ENCODE measurements at regions not wholly inside any gene's neighbourhood (a gene's known extent, or its start where the extent isn't known, plus 50 kb on each side); places are given as distances from the start of the nearest gene placed in this dataset.
A peak's percentile ranks its signal among the peaks of the same experiment; 100 is the strongest.

DNA sequence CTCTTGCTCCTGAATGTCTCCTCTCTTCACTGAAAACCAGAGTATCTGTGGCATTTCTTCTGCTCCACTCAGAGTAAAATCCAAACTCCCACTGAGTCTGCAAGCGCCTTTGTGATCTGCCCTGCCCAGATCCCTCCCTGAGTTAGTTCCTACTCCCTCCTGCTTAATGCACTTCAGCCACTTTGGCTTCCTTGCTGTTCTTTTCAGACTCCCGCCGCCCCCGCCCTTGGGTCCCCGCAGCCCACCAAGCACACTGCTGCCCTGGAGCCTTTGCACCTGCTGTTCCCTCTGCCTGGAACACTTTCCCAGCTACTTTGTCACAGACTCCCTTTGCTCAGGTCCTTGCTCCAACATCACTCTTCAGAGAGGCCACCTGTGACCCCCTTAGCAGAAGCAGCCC, 127.2 kb upstream of the SLC25A48 start:
- in situ Hi-C loops (cut with MboI; ENCODE audit: low pct_unique_long_range_greater_than_20kb in 2 of 9, low sequenced_read_pairs in 9 of 9, unreplicated experiment in 9 of 9) = no loop called here
- ATAC-seq (replicated peaks in 6 of 8) = no peak
- WGBS, 10 experiments = 54 to 100% (median 96%) methylated on average over 1 to 4 of the region's 5 CpGs; no CpG with 5 or more reads in 5 of the 10 experiments
- Histone ChIP-seq H3K27ac (no peak overlapping the region), H3K4me3 (no peak overlapping the region), H3K4me1 (replicated peaks in 1 of 2) (peaks cover 17% of the 10 kb centered on the region in 2 donors)

DNA sequence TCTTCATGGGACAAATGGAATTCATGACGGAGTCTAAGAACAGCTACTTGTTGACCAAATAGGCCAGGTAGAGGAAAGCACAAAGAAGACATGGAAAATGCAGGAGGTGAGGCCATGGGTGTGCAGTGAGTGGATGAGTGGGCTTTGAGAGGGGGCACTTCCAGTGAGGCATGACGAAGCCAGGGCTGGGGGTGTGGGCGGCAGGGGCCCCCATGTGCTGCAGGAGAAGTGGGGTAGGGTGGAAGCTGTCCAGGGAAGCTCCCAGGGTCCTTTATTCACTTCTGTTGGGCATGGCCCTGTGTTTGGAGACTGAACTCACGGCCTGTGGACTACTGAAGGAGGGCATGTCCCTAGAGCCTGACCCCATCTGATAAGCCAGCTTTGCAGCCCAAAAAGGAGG, 127.6 kb upstream of the SLC25A48 start:
- 78 to 90% methylated on average over 2 of the region's 4 CpGs; no CpG with 5 or more reads in 8 of the 10 experiments for WGBS, 10 experiments
- Histone ChIP-seq H3K27ac (no peak overlapping the region), H3K4me3 (no peak overlapping the region), H3K4me1 (replicated peaks in 1 of 2) (peaks cover 17% of the 10 kb centered on the region in 2 donors)
- in situ Hi-C loops (cut with MboI; ENCODE audit: low pct_unique_long_range_greater_than_20kb in 2 of 9, low sequenced_read_pairs in 9 of 9, unreplicated experiment in 9 of 9) = no loop called here
- no peak for ATAC-seq (replicated peaks in 6 of 8)

DNA sequence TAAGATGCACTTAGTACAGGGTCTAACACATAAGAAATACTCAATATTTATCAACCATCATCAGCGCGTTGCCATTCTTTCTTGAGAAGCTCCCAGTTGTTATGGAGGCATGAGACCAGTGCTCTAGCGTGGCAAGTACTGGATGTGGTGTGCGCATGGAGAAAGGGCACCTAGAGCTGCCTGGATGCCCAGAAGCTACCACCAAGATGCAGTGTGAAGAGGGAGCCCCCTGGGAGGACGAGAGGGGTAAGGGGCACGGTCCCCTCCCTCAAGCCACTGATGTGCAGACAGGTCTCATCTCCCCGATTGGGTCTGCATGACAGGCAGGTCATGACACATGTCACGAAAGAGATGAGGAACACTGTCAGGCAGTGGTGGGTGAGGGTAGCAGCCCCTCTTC, 127.7 kb upstream of the CXCL14 start:
- 80 to 100% (median 95%) methylated on average over 1 to 4 of the region's 8 CpGs; no CpG with 5 or more reads in 3 of the 10 experiments for WGBS, 10 experiments
- Histone ChIP-seq H3K27ac (no peak overlapping the region), H3K4me1 (replicated peaks in 1 of 2) (peaks cover 17% of the 10 kb centered on the region in 2 donors), H3K4me3 (no peak overlapping the region)
- in situ Hi-C loops (cut with MboI; ENCODE audit: low pct_unique_long_range_greater_than_20kb in 2 of 9, low sequenced_read_pairs in 9 of 9, unreplicated experiment in 9 of 9) = no loop called here
- no peak for ATAC-seq (replicated peaks in 6 of 8)

DNA sequence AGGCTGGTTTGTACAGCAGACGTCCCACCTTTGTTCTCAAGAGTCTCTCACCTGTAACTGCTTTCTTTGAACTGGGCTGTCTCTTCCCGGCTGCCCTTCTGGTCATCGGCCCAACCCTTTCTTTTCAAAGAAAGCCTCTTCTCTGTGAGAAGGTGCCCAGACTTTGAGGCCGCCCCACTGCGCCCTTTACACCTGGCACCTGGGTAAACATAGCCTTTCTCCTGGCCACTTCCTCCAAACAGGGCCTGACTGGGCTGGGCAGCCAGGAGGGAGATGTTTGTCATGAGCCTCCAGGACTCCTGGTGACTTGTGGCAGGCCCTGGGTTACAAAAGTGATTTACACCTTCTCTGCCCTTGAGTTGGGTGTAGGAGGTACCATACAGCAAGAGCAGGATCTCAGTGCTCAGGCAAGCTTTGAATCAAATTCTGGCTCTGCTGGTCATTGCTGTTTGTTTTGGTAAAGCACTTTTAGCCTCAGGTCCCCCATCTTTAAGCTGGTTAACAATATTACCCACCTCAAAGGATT, 127.2 kb upstream of the CXCL14 start:
- WGBS, 10 experiments = 80 to 100% (median 100%) methylated on average over 1 to 2 of the region's 5 CpGs; no CpG with 5 or more reads in 7 of the 10 experiments
- H3K4me1 ChIP-seq (replicated peaks in 1 of 2) = peaks cover 17% of the 10 kb centered on the region in 2 donors
- in situ Hi-C loops (cut with MboI; ENCODE audit: low pct_unique_long_range_greater_than_20kb in 2 of 9, low sequenced_read_pairs in 9 of 9, unreplicated experiment in 9 of 9) = no loop called here
- ATAC-seq (replicated peaks in 6 of 8) = no peak
- no peak overlapping the region for H3K4me3 ChIP-seq
- no peak overlapping the region for H3K27ac ChIP-seq

DNA sequence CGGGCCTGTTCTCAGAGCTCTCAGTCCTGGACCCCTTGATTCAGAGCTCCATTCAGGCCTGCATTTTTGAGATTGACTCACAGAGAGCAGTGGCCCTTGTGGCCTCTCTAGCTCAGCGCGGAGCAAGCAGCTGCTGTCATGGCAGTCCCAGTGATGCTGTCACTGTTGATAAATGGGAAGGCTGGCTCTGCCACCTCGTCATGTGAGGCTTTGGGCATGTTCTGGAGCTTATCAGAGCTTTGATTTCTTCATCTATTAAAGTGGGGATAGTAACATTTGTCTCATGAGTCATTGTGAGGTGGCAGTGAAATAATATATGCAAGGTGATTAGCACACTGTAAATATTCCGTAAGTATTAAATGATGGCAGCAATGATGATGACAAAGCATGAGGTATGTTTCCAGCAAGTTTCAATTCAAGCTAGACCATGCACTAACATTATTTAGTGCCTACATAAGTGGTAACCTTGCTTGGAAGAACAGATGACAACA, 126.4 kb upstream of the CXCL14 start:
- peak; percentile 23 to 97 (median 92) for ATAC-seq (replicated peaks in 6 of 8)
- Histone ChIP-seq H3K27ac (peak overlapping the region in 1 of 2 donors; percentile 64), H3K4me3 (no peak overlapping the region), H3K4me1 (replicated peaks in 1 of 2) (peaks cover 14 to 17% of the 10 kb centered on the region in 2 donors)
- in situ Hi-C loops (cut with MboI; ENCODE audit: low pct_unique_long_range_greater_than_20kb in 2 of 9, low sequenced_read_pairs in 9 of 9, unreplicated experiment in 9 of 9) = no loop called here
- WGBS, 10 experiments = 0 to 49% (median 39%) methylated on average over 1 to 5 of the region's 5 CpGs; no CpG with 5 or more reads in 2 of the 10 experiments

DNA sequence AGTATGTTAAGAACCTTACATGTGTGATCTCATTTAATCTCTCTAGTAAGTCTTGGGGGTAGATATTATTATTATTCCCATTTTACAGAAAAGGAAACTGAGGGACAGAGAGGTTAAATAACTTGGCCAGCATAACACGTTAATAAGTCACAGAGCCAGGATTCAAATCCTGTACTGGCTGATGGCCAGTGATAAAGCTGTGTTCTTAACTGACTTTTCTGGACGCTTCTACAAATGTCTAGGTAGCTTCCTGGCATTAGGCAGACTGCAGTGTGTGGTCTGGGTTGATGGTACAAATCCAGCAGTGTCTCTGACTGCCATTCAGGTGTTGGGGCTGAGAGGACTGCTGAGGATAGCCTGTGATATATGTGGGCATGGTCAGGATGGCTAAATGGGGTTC, 125.8 kb upstream of the CXCL14 start:
- 25 to 100% (median 86%) methylated on average over 1 to 2 of the region's 2 CpGs; no CpG with 5 or more reads in 3 of the 10 experiments for WGBS, 10 experiments
- H3K27ac ChIP-seq = peak overlapping the region in 1 of 2 donors; percentile 64
- peak in 1 of 8 experiments; percentile 27 for ATAC-seq (replicated peaks in 6 of 8)
- in situ Hi-C loops (cut with MboI; ENCODE audit: low pct_unique_long_range_greater_than_20kb in 2 of 9, low sequenced_read_pairs in 9 of 9, unreplicated experiment in 9 of 9) = no loop called here
- H3K4me1 ChIP-seq (replicated peaks in 1 of 2) = peaks cover 10 to 17% of the 10 kb centered on the region in 2 donors
- no peak overlapping the region for H3K4me3 ChIP-seq

DNA sequence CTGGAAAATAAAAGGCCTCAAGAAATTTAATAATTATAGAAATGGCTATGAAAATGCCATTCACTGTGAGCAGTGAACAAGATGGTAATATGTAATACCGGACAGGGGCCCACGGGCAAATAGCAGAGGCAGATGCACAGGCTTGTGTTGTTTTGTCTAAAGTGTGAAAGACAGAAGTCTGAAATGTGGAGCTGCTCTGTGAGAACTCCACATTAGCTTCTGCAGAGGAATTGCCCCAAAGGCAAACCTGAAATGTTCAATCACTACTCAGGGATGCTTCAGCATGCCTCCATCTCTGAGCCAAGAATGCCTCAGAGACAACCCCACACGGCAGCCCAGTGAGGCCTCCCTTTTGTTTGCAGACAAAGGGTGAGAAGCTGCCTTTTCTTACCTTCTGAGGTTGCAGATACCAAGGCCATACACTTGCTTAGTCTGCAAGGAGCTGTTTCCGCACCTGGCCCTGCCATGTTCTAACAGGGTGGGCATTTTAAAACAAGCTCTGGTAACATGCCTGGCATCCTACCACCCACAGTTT, 124.3 kb upstream of the CXCL14 start:
- ATAC-seq (replicated peaks in 6 of 8) = no peak
- 20 to 100% (median 63%) methylated on average over 1 to 3 of the region's 4 CpGs; no CpG with 5 or more reads in 2 of the 10 experiments for WGBS, 10 experiments
- Histone ChIP-seq H3K4me1 (replicated peaks in 1 of 2) (peaks cover 9 to 17% of the 10 kb centered on the region in 2 donors), H3K27ac (no peak overlapping the region), H3K4me3 (no peak overlapping the region)
- in situ Hi-C loops (cut with MboI; ENCODE audit: low pct_unique_long_range_greater_than_20kb in 2 of 9, low sequenced_read_pairs in 9 of 9, unreplicated experiment in 9 of 9) = no loop called here

DNA sequence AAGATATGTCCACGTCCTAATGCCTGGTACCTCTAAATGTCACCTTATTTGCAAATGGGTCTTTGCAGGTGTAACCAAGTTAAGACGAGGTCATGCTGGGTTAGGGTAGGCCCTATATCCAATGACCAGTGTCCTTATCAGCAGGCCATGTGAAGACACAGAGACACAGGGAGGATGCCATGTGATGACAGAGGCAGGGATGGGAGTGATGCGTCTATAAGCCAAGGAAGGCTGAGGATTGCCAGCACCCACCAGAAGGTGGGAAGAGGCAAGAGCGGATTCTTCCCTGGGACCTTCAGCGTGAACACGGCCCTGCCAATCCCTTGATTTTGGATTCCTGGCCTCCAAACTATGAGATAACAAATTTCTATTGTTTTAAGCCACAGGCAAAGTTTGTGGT, 123.4 kb upstream of the CXCL14 start:
- no peak for ATAC-seq (replicated peaks in 6 of 8)
- in situ Hi-C loops (cut with MboI; ENCODE audit: low pct_unique_long_range_greater_than_20kb in 2 of 9, low sequenced_read_pairs in 9 of 9, unreplicated experiment in 9 of 9) = no loop called here
- no peak overlapping the region for H3K27ac ChIP-seq

DNA sequence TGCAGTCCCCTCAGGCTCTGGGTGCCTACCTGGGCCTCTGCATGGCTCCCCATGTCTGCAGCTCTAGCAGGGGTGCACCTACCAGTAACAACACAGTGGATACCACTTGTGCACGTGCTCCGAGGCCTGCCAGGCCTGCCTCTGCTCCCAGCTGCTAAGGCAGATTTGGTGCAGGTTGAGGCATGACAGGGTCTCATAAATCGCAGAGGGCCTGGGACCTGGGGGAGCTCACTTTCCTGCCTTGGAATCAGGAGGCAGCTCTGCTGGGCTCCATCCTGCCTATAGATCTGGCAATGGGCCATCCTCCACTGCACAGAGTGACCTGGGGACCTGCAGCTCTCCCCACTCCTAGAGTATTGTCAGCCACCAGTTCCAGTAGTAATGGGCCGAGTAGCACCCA, 121.9 kb upstream of the CXCL14 start:
- ATAC-seq (replicated peaks in 6 of 8) = no peak

More for the DNA sequence above, 123.4 kb upstream of the CXCL14 start:
- H3K4me3 ChIP-seq = no peak overlapping the region
- H3K4me1 ChIP-seq (replicated peaks in 1 of 2) = peaks cover 9 to 17% of the 10 kb centered on the region in 2 donors
- 0 to 98% (median 75%) methylated on average over 1 to 6 of the region's 6 CpGs; no CpG with 5 or more reads in 1 of the 10 experiments for WGBS, 10 experiments

DNA sequence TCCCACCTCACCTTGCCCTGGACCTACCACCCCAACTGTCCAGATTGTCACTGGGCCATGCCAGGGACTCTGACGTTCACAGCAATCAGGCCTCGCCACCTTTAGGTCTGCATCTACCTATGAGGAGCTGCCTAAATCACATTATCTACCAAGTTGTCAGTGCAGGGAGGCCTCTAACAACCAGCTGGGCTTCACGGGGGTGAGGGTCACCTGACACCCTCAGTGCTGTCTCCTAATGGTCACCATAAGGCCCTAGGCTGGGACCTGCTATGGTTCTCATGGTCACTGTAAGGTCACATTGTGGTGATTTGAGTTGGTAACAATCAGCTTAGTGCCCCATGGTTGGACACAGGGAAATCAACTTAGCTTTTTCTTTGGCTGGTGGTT, 119.2 kb upstream of the CXCL14 start:
- no peak overlapping the region for H3K4me3 ChIP-seq
- ATAC-seq (replicated peaks in 6 of 8) = no peak
- in situ Hi-C loops (cut with MboI; ENCODE audit: low pct_unique_long_range_greater_than_20kb in 2 of 9, low sequenced_read_pairs in 9 of 9, unreplicated experiment in 9 of 9) = no loop called here
- no peak overlapping the region for H3K27ac ChIP-seq
- peaks cover 0 to 8% of the 10 kb centered on the region in 2 donors for H3K4me1 ChIP-seq (replicated peaks in 1 of 2)
- WGBS, 10 experiments = 0 to 92% (median 55%) methylated on average over 1 to 3 of the region's 3 CpGs; no CpG with 5 or more reads in 5 of the 10 experiments

More for the DNA sequence above, 121.9 kb upstream of the CXCL14 start:
- Histone ChIP-seq H3K4me3 (no peak overlapping the region), H3K27ac (no peak overlapping the region), H3K4me1 (replicated peaks in 1 of 2) (peaks cover 9 to 17% of the 10 kb centered on the region in 2 donors)
- WGBS, 10 experiments = 83 to 100% (median 95%) methylated on average over 1 to 2 of the region's 4 CpGs; no CpG with 5 or more reads in 6 of the 10 experiments
- in situ Hi-C loops (cut with MboI; ENCODE audit: low pct_unique_long_range_greater_than_20kb in 2 of 9, low sequenced_read_pairs in 9 of 9, unreplicated experiment in 9 of 9) = no loop called here

DNA sequence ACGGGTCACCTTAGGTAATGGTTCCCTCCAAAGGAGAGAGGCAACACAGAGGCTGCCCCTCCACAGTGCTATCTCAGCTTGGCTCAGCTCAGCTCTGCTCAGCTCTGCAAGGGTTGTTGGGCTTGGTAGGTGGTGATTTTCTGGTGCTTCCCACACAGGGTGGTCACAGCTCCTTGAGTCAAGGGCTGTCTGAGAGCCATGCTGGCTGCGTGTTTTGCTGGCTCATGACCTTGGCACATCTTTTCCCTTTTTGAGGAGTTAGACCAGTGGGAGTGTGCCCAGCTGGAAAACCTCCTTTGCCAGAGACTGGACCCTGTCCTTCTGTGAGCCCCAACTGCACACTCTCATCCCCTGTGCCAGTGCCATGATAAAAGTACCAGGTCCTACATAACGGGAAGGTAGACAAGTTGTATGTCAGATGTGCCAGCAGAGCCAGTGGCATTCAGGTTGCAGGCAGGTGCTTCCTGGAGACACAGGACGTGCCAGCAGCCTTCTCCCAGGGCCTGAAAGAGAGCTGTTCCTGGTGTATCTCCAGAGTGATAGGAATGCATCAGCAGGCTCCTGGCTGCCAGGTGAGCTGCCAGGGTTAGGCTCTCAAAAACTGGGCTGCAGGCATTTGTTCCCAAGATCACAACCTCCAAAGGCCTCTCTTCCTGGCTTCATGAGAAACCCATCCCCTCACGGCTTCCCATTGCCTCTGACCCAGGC, 118.6 kb upstream of the CXCL14 start:
- ATAC-seq (replicated peaks in 6 of 8) = no peak
- in situ Hi-C loops (cut with MboI; ENCODE audit: low pct_unique_long_range_greater_than_20kb in 2 of 9, low sequenced_read_pairs in 9 of 9, unreplicated experiment in 9 of 9) = no loop called here
- WGBS, 10 experiments = 0 to 100% (median 75%) methylated on average over 1 to 3 of the region's 5 CpGs; no CpG with 5 or more reads in 1 of the 10 experiments
- Histone ChIP-seq H3K4me1 (replicated peaks in 1 of 2) (peaks cover 0 to 6% of the 10 kb centered on the region in 2 donors), H3K27ac (no peak overlapping the region), H3K4me3 (no peak overlapping the region)

DNA sequence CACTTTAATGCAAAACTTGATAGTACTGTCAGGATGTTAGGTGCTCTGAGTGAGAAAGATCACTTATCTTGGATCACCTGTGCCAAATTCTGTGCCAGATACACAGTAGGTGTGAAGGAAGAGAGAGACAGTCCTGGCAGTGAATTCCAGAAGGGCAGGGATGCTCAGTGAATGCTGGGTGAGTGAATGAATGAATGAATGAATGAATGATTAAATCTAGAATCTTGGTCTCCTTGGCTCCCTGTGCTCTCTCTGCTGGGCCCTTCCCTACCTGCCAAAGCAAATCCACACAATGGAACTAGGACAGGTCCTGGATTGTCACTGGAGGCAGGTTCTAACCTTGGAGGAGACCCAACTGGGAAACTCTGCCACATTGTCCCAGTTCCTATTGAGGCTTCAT, 117.5 kb upstream of the CXCL14 start:
- no peak for ATAC-seq (replicated peaks in 6 of 8)

DNA sequence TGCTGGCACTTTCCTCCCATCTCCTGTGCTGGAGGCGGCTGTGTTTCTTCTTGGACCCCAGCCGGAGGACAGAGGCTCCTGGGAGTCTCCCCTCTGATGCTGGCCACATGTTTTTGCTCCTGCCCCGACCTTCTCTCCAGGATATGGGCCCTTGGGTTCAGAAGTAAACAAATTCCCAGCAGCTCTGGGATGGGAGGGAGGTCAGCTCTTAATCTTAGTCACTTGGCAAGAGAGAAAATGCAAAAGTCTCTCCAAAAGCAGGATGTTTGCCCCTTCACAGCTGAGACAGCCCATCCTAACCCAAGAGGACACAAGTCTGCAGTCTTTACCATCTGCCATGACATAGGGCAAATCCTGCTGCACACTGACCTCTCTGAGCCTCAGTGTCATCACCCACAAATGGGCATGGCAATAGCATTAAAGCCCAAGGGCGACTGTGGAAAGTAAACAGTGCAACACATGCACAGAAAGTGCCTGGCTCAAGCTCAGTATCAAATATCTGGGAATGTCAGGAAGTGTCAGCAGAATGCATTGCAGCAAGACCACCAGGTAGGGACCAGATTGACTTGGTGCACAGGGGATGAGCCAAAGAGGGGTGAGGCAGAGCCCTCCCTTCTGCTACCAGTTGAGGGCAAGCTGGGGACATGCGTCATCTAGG, 117.0 kb upstream of the CXCL14 start:
- in situ Hi-C loops (cut with MboI; ENCODE audit: low pct_unique_long_range_greater_than_20kb in 2 of 9, low sequenced_read_pairs in 9 of 9, unreplicated experiment in 9 of 9) = no loop called here
- WGBS, 10 experiments = 0 to 100% (median 90%) methylated on average over 1 to 2 of the region's 5 CpGs; no CpG with 5 or more reads in 3 of the 10 experiments
- Histone ChIP-seq H3K4me1 (replicated peaks in 1 of 2) (peaks cover 9 to 16% of the 10 kb centered on the region in 2 donors), H3K27ac (no peak overlapping the region), H3K4me3 (no peak overlapping the region)
- ATAC-seq (replicated peaks in 6 of 8) = no peak

More for the DNA sequence above, 117.5 kb upstream of the CXCL14 start:
- Histone ChIP-seq H3K4me3 (no peak overlapping the region), H3K4me1 (replicated peaks in 1 of 2) (peaks cover 4 to 11% of the 10 kb centered on the region in 2 donors), H3K27ac (no peak overlapping the region)
- in situ Hi-C loops (cut with MboI; ENCODE audit: low pct_unique_long_range_greater_than_20kb in 2 of 9, low sequenced_read_pairs in 9 of 9, unreplicated experiment in 9 of 9) = no loop called here
